Gastrocnemius medialis (tissue), 4 donors: ENCODE measurements at regions not wholly inside any gene's neighbourhood (a gene's known extent, or its start where the extent isn't known, plus 50 kb on each side); places are given as distances from the start of the nearest gene placed in this dataset.

ENCODE experiments used
- POLR2A ChIP-seq, 2 donors: fragments of 450-650 bp; IDR thresholded peaks; one replicate each; pipeline ENCODE4 v1.6.1; 2017; ENCODE audit warnings: antibody characterized with exemption in 2 of 2, mild to moderate bottlenecking in 2 of 2, moderate library complexity in 2 of 2
- TF ChIP-seq, protein P1 (sequence below), 5 experiments: fragments of 450-650 bp in 3 of 5; fragments of 200-600 bp in 2 of 5; sonication (generic) in 2 of 5; IDR thresholded peaks in 4 of 5; conservative IDR thresholded peaks in 1 of 5; 1 replicate in 4 of 5; 2 replicates in 1 of 5; pipeline ENCODE4 v1.5.1; 2016 to 2019; ENCODE audit warnings: antibody characterized with exemption in 5 of 5, mild to moderate bottlenecking in 3 of 5, moderate library complexity in 3 of 5

GRCh38 chr6:146904596-146904995, 299.6 kb upstream of the STXBP5 start:
- TF ChIP-seq, protein P1, sequence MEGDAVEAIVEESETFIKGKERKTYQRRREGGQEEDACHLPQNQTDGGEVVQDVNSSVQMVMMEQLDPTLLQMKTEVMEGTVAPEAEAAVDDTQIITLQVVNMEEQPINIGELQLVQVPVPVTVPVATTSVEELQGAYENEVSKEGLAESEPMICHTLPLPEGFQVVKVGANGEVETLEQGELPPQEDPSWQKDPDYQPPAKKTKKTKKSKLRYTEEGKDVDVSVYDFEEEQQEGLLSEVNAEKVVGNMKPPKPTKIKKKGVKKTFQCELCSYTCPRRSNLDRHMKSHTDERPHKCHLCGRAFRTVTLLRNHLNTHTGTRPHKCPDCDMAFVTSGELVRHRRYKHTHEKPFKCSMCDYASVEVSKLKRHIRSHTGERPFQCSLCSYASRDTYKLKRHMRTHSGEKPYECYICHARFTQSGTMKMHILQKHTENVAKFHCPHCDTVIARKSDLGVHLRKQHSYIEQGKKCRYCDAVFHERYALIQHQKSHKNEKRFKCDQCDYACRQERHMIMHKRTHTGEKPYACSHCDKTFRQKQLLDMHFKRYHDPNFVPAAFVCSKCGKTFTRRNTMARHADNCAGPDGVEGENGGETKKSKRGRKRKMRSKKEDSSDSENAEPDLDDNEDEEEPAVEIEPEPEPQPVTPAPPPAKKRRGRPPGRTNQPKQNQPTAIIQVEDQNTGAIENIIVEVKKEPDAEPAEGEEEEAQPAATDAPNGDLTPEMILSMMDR (IDR thresholded peaks at IDR 0.05 in 4 of 5, conservative IDR thresholded peaks at IDR 0.05 in 1 of 5): no peak
- TF ChIP-seq POLR2A (IDR thresholded peaks at IDR 0.05): no peak
